ENCODE measurements at regions not wholly inside any gene's neighbourhood (a gene's known extent, or its start where the extent isn't known, plus 50 kb on each side); places are given as distances from the start of the nearest gene placed in this dataset.

DNA sequence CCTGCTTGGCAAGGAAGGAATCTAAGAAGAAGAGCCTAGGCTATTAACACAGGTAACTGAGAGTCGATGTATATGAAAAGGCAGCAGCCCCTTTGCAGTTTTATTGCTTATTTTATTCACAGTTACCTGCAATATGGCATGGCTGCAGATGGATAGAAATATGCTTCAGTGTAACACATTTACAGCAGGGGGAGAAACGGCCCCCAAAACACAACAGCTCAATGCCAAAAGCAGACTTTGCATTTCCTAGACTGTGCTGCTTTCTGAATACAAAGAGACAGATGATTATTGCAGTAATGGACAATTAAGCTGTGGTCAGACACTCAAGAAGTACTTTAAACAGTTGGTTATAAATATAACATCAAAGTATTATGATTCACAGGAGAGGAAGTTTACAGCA is 108.0 kb upstream of the CDH13 start:
- Histone ChIP-seq H2AFZ (no peak overlapping the region), H3K36me3 (ENCODE audit: low read depth) (no peaks in the 10 kb centered on the region), H3K9me2 (ENCODE audit: insufficient read depth) (no peaks in the 10 kb centered on the region), H3K27ac (no peak overlapping the region), H3K9me3 (ENCODE audit: insufficient read depth, low read depth) (no peaks in the 10 kb centered on the region), H4K20me1 (ENCODE audit: insufficient read depth) (no peaks in the 10 kb centered on the region), H3K4me1 (replicated peaks; ENCODE audit: insufficient read depth) (no peaks in the 10 kb centered on the region), H3K4me2 (no peak overlapping the region), H3K79me2 (ENCODE audit: low read depth) (no peaks in the 10 kb centered on the region), H3K4me3 (no peak overlapping the region), H3F3A (ENCODE audit: insufficient read depth, low read depth) (no peaks in the 10 kb centered on the region), H3K27me3 (ENCODE audit: insufficient read depth, low read depth) (peaks cover 11% of the 10 kb centered on the region; the same call in 1 of the 2 replicates)
- CTCF ChIA-PET: no interaction called here
- intact Hi-C loops (cut with micrococcal nuclease; ENCODE audit: unreplicated experiment): no loop called here
- no TSS peak for BruUV-seq (replicated peaks)
- no peak for DNase-seq
- POLR2A ChIA-PET (ENCODE audit: unreplicated experiment): no interaction called here
- TF ChIP-seq EZH2 (IDR thresholded peaks at IDR 0.05; ENCODE audit: low read depth): no peak
- TF ChIP-seq, protein P1, sequence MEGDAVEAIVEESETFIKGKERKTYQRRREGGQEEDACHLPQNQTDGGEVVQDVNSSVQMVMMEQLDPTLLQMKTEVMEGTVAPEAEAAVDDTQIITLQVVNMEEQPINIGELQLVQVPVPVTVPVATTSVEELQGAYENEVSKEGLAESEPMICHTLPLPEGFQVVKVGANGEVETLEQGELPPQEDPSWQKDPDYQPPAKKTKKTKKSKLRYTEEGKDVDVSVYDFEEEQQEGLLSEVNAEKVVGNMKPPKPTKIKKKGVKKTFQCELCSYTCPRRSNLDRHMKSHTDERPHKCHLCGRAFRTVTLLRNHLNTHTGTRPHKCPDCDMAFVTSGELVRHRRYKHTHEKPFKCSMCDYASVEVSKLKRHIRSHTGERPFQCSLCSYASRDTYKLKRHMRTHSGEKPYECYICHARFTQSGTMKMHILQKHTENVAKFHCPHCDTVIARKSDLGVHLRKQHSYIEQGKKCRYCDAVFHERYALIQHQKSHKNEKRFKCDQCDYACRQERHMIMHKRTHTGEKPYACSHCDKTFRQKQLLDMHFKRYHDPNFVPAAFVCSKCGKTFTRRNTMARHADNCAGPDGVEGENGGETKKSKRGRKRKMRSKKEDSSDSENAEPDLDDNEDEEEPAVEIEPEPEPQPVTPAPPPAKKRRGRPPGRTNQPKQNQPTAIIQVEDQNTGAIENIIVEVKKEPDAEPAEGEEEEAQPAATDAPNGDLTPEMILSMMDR (conservative IDR thresholded peaks at IDR 0.05): no peak

DNA sequence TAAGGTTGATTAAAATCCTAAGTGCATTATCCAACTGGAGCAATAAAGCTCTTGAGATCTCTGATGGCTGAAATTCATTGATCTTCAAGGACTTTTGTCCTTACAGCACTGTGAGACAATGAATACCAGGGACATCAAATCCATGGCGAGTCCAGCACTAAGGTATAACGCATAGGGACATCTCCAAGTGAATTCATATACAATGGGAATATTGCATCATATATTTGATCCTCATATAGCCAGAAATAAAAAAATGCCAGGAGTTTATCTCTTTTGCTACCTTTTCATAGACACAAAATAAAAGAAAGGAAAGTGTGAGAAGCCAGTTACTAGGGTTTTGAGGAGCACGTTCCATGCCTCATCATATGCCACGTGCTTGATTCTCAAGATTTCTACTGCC is 112.5 kb upstream of the CDH13 start:
- ChIA-PET CTCF (no interaction called here), POLR2A (ENCODE audit: unreplicated experiment) (no interaction called here)
- H3K9me2 ChIP-seq (ENCODE audit: insufficient read depth): no peaks in the 10 kb centered on the region
- no peak overlapping the region for H3K4me3 ChIP-seq
- H3K4me2 ChIP-seq: no peak overlapping the region
- no peak for DNase-seq
- peaks cover 4% of the 10 kb centered on the region; the same call in 1 of the 2 replicates for H3K27me3 ChIP-seq (ENCODE audit: insufficient read depth, low read depth)
- no peaks in the 10 kb centered on the region for H3F3A ChIP-seq (ENCODE audit: insufficient read depth, low read depth)
- H3K36me3 ChIP-seq (ENCODE audit: low read depth): no peaks in the 10 kb centered on the region
- intact Hi-C loops (cut with micrococcal nuclease; ENCODE audit: unreplicated experiment): no loop called here
- H2AFZ ChIP-seq: no peak overlapping the region
- H3K4me1 ChIP-seq (replicated peaks; ENCODE audit: insufficient read depth): no peaks in the 10 kb centered on the region
- no TSS peak for BruUV-seq (replicated peaks)
- no peaks in the 10 kb centered on the region for H3K79me2 ChIP-seq (ENCODE audit: low read depth)
- TF ChIP-seq EZH2 (IDR thresholded peaks at IDR 0.05; ENCODE audit: low read depth): no peak
- TF ChIP-seq, protein P1 (conservative IDR thresholded peaks at IDR 0.05): no peak
- no peak overlapping the region for H3K27ac ChIP-seq
- H3K9me3 ChIP-seq (ENCODE audit: insufficient read depth, low read depth): no peaks in the 10 kb centered on the region
- H4K20me1 ChIP-seq (ENCODE audit: insufficient read depth): no peaks in the 10 kb centered on the region

DNA sequence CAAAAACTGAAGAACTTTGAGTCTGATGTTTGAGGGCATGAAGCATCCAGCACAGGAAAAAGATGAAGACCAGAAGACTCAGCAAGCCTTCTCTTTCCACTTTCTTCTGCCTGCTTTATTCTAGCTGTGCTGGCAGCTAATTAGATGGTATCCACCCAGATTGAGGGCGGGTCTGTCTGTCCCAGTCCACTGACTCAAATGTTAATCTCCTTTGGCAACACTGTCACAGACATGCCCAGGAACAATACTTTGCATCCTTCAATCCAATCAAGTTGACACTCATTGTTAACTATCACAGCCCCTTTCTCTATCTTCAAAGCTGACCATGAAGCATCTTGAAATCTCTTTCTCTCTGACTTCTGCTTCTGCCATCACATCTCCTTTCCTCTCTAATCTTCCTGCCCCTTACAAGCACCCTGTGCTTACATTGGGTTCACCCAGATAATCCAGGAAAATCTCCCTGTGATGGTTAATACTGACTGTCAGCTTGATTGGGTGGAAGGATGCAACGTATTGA is 115.9 kb upstream of the CDH13 start:
- CTCF ChIA-PET: no interaction called here
- no peaks in the 10 kb centered on the region for H4K20me1 ChIP-seq (ENCODE audit: insufficient read depth)

More for the DNA sequence above, 115.9 kb upstream of the CDH13 start:
- DNase-seq: no peak
- intact Hi-C loops (cut with micrococcal nuclease; ENCODE audit: unreplicated experiment): no loop called here
- TF ChIP-seq EZH2 (IDR thresholded peaks at IDR 0.05; ENCODE audit: low read depth): no peak
- TF ChIP-seq, protein P1 (conservative IDR thresholded peaks at IDR 0.05): no peak
- Histone ChIP-seq H3K4me1 (replicated peaks; ENCODE audit: insufficient read depth) (no peaks in the 10 kb centered on the region), H3K27me3 (ENCODE audit: insufficient read depth, low read depth) (peaks cover 24% of the 10 kb centered on the region; the same call in 1 of the 2 replicates), H3K4me3 (no peak overlapping the region), H3K36me3 (ENCODE audit: low read depth) (no peaks in the 10 kb centered on the region), H3K9me3 (ENCODE audit: insufficient read depth, low read depth) (no peaks in the 10 kb centered on the region), H2AFZ (no peak overlapping the region), H3K79me2 (ENCODE audit: low read depth) (no peaks in the 10 kb centered on the region), H3F3A (ENCODE audit: insufficient read depth, low read depth) (no peaks in the 10 kb centered on the region), H3K4me2 (no peak overlapping the region), H3K9me2 (ENCODE audit: insufficient read depth) (no peaks in the 10 kb centered on the region), H3K27ac (no peak overlapping the region)
- POLR2A ChIA-PET (ENCODE audit: unreplicated experiment): no interaction called here
- no TSS peak for BruUV-seq (replicated peaks)

Data from PC-9 (cell line).